HFFc6 (cell line): ENCODE measurements at regions not wholly inside any gene's neighbourhood (a gene's known extent, or its start where the extent isn't known, plus 50 kb on each side); places are given as distances from the start of the nearest gene placed in this dataset.
"Not testable (repeated sequence)": the region's sequence is repeated elsewhere in the genome, so short reads cannot be mapped to it uniquely, and the experiment has no call there.

Source experiments
- DNase-seq: peaks from one replicate; pipeline ENCODE4 v3.0.0-alpha.2; 2018
- H3K27ac Mint-ChIP-seq: 2 replicates; pipeline ENCODE4 v1.8.0; 2020; ENCODE audit warnings: mild to moderate bottlenecking, mixed read lengths
- H3K27me3 Mint-ChIP-seq: 2 replicates; pipeline ENCODE4 v1.8.0; 2021; ENCODE audit warnings: mild to moderate bottlenecking, moderate library complexity, mixed read lengths; ENCODE audit not compliant: insufficient read depth
- H3K36me3 Mint-ChIP-seq: 2 replicates; pipeline ENCODE4 v1.8.0; 2021; ENCODE audit warnings: low read depth, mixed read lengths
- H3K4me1 Mint-ChIP-seq: 2 replicates; pipeline ENCODE4 v1.8.0; 2020; ENCODE audit warnings: low read depth, mixed read lengths
- H3K4me3 Mint-ChIP-seq: 2 replicates; pipeline ENCODE4 v1.8.0; 2020; ENCODE audit warnings: mild to moderate bottlenecking, moderate library complexity, mixed read lengths
- H3K9me3 Mint-ChIP-seq: 2 replicates; pipeline ENCODE4 v1.8.0; 2020; ENCODE audit warnings: mild to moderate bottlenecking, mixed read lengths
- TF ChIP-seq, protein P1 (sequence below): fragments of 200-600 bp; sonication (generic); IDR thresholded peaks from 2 replicates; pipeline ENCODE4 v1.5.0; 2021; ENCODE audit warnings: antibody characterized with exemption, mild to moderate bottlenecking

DNA sequence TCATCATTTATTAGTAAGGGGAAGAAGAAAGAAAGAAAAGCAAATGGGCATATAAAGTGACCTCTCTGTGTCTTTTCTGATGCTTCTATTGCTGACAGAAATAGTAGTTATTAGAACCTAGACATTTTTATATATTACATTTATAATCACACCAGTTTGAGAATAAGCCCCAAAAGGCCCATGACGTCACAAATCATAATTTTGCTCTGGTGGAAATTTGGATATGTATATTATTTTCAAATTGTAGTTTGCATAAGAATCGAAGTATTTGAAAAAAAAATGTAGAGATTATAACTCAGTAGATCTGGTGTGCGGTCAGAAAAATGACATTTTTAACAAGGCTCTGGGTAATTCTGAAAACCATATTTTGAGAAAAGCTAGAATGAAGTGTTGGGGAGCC is 101.2 kb upstream of the STEAP1 start:
- H3K36me3 Mint-ChIP-seq: no peaks in the 10 kb centered on the region
- no peak overlapping the region for H3K4me3 Mint-ChIP-seq
- no peak overlapping the region for H3K27ac Mint-ChIP-seq
- peaks cover 9% of the 10 kb centered on the region for H3K9me3 Mint-ChIP-seq
- H3K27me3 Mint-ChIP-seq: no peaks in the 10 kb centered on the region
- DNase-seq: no peak
- TF ChIP-seq, protein P1, sequence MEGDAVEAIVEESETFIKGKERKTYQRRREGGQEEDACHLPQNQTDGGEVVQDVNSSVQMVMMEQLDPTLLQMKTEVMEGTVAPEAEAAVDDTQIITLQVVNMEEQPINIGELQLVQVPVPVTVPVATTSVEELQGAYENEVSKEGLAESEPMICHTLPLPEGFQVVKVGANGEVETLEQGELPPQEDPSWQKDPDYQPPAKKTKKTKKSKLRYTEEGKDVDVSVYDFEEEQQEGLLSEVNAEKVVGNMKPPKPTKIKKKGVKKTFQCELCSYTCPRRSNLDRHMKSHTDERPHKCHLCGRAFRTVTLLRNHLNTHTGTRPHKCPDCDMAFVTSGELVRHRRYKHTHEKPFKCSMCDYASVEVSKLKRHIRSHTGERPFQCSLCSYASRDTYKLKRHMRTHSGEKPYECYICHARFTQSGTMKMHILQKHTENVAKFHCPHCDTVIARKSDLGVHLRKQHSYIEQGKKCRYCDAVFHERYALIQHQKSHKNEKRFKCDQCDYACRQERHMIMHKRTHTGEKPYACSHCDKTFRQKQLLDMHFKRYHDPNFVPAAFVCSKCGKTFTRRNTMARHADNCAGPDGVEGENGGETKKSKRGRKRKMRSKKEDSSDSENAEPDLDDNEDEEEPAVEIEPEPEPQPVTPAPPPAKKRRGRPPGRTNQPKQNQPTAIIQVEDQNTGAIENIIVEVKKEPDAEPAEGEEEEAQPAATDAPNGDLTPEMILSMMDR: no peak
- H3K4me1 Mint-ChIP-seq: no peaks in the 10 kb centered on the region

DNA sequence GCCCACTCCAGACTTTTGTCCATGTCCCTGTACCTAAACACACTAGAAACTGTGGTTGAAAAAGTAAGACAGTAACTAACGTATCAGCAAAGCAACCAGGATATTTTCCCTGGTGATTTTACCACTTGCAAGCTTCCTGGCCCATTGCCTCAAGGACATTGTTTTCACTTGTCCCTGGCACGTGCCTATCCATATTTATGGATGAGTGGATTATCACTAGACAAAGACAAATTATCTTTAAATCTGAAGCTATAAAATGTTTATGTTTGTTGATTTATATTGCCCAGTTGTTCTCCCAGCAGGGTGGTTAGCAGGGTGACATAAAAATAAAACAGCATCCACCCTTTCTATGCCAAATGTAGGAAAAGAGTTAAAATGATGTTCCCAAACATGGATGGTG is 93.2 kb upstream of the STEAP1 start:
- DNase-seq: no peak
- Mint-ChIP-seq H3K9me3 (peaks cover 8% of the 10 kb centered on the region; the same call in 1 of the 2 replicates), H3K4me1 (no peaks in the 10 kb centered on the region), H3K36me3 (no peaks in the 10 kb centered on the region), H3K27me3 (no peaks in the 10 kb centered on the region), H3K27ac (no peak overlapping the region), H3K4me3 (no peak overlapping the region)
- TF ChIP-seq, protein P1: no peak

DNA sequence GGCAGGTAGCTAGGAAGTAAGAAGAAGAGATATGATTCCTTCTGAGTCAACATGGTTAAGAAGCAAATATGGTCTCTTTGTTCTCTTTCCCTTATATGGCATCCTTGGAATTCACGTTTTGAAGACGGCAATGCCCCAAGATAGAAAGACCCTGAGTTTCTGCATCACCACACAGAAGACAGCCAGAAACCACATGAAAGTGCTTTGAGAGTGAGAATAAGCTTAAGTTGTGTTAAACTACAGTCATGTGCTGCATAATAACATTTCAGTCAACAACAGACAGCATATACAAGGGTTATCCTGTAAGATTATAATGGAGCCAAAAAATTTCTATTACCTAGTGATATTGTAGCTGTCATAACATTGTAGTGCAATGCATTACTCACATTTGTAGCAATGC is 89.9 kb upstream of the STEAP1 start:
- H3K36me3 Mint-ChIP-seq: no peaks in the 10 kb centered on the region
- no peak for DNase-seq

DNA sequence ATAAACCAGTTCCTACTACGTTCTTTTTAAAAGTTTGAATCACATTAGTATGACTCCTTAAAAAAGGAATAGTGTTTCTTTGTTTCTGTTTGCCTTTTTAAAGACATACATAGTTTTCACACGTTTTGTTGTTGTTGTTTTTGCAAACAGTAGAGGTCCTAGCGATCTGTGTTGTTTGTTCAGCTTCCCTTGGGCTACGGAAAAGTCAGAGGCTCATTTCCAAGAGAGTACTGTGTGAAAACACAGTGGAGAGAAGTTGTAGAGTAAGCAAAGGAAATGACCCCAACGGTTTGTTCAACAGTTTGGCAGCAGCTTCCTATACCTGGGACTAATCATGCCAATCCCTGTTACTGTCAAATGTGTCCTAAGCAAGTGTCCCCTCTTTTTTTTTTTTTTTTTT is 87.1 kb upstream of the STEAP1 start:
- DNase-seq: no peak
- no peaks in the 10 kb centered on the region for H3K4me1 Mint-ChIP-seq
- H3K9me3 Mint-ChIP-seq: peaks cover 12% of the 10 kb centered on the region
- no peaks in the 10 kb centered on the region; the same call in 1 of the 2 replicates for H3K27me3 Mint-ChIP-seq
- H3K27ac Mint-ChIP-seq: no peak overlapping the region
- no peak overlapping the region for H3K4me3 Mint-ChIP-seq
- TF ChIP-seq, protein P1: no peak
- H3K36me3 Mint-ChIP-seq: no peaks in the 10 kb centered on the region

More for the DNA sequence above, 89.9 kb upstream of the STEAP1 start:
- H3K27ac Mint-ChIP-seq: no peak overlapping the region
- peaks cover 12% of the 10 kb centered on the region for H3K9me3 Mint-ChIP-seq
- TF ChIP-seq, protein P1: no peak
- H3K4me3 Mint-ChIP-seq: no peak overlapping the region
- H3K4me1 Mint-ChIP-seq: no peaks in the 10 kb centered on the region
- no peaks in the 10 kb centered on the region; the same call in 1 of the 2 replicates for H3K27me3 Mint-ChIP-seq

DNA sequence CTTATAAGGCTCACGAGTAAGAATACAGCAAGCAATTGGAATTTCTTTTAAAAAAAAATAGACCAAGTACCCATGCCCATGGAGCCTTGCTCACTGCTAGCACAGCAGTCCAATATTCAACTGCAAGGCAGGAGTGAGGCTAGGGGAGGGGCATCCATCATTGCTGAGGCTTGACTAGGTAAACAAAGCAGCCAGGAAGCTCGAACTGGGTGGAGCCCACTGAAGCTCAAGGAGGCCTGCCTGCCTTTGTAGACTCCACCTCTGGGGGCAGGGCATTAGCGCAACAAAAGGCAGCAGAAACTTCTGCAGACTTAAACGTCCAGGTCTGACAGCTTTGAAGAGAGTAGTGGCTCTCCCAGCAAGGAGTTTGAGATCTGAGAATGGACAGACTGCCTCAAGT is 84.0 kb upstream of the STEAP1 start:
- not testable (repeated sequence) for H3K9me3 Mint-ChIP-seq, H3K4me3 Mint-ChIP-seq, DNase-seq

DNA sequence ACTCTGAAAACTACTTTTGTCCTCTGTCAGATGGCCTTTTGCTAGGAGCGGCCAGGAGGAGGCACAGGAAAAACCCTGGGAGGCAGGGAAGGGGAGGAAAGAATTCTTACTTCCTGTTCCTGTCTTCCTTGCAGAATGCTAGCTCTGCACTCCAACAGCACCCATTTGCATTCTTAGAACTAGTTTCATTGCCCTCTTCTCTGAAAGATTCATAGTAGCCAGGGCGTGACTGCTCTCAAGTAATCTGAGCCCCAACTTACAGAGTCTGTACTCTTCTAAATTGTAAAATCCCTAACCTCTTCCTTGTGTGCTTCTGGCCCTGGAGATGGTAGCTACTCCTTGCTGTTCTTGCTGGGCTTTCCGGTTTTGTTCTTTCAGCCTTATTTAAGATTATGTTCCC is 75.3 kb upstream of the STEAP1 start:
- H3K4me1 Mint-ChIP-seq: no peaks in the 10 kb centered on the region
- no peaks in the 10 kb centered on the region for H3K36me3 Mint-ChIP-seq
- TF ChIP-seq, protein P1: no peak

More for the DNA sequence above, 84.0 kb upstream of the STEAP1 start:
- not testable (repeated sequence) for H3K4me1 Mint-ChIP-seq, H3K36me3 Mint-ChIP-seq, H3K27ac Mint-ChIP-seq, H3K27me3 Mint-ChIP-seq

More for the DNA sequence above, 75.3 kb upstream of the STEAP1 start:
- Mint-ChIP-seq H3K27me3 (no peaks in the 10 kb centered on the region), H3K4me3 (no peak overlapping the region), H3K9me3 (peaks cover 4% of the 10 kb centered on the region; the same call in 1 of the 2 replicates), H3K27ac (no peak overlapping the region)
- DNase-seq: no peak
